Sigmoid colon (tissue), 4 donors: ENCODE measurements at regions not wholly inside any gene's neighbourhood (a gene's known extent, or its start where the extent isn't known, plus 50 kb on each side); places are given as distances from the start of the nearest gene placed in this dataset.

Source experiments
- CTCF ChIP-seq, 4 experiments: fragments of 450-650 bp in 3 of 4; fragments of 200-600 bp in 1 of 4; IDR thresholded peaks; one replicate each; pipeline ENCODE4 v1.5.1; 2016 to 2019; ENCODE audit warnings: antibody characterized with exemption in 4 of 4, mild to moderate bottlenecking in 3 of 4, moderate library complexity in 2 of 4
- EP300 ChIP-seq, 4 donors: sonication (generic); formaldehyde crosslinking; IDR thresholded peaks; one replicate each; pipeline ENCODE4 v1.6.1; 2017; ENCODE audit warnings: antibody characterized with exemption in 4 of 4
- POLR2A ChIP-seq, 2 donors: fragments of 450-650 bp; IDR thresholded peaks; one replicate each; pipeline ENCODE4 v1.6.1; 2016; ENCODE audit warnings: antibody characterized with exemption in 2 of 2, mild to moderate bottlenecking in 2 of 2, moderate library complexity in 2 of 2

DNA sequence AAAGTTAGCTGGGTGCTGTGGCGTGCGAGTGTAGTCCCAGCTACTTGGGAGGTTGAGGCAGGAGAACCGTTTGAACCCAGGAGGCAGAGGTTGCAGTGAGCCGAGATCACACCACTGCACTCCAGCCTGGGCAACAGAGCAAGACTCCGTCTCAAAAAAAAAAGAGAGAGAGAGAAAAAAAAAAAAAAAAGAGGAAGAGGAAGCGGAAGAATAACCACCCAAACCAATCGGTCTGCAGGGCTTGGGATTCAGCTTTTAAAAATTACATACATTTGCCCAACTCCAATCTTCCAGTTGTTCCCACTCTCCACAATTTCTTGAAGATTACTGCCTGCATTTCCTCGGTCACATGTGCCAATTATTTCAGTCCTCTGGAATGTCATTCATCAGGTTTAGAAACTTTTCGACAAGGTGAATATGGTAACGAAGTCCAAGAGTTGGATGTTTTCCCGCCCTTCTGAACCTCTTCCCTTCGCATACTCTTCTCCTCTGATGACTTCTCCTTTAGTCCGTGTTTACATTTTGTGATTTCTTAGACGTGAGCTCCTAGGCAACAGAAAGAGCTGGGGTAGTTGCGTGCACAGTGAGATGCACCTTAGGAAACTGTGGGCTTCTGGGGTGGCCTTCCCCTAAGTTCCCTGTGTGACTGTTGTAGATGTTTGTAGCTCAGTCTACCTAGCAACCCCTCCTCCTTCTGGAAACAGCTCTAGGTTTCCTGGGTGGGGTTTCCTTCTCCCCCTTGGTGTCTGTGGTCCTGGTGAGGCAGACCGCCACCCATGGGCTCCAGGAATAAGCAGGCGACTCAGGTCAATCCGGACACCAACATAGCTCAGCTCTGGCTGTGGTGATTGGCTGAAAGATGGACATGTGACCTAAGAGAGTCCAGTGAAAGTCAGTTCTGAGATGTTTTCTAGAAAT is 63.0 kb upstream of the NCOA3 start:
- TF ChIP-seq CTCF (IDR thresholded peaks at IDR 0.05): peak in 1 of 4 experiments; percentile 15
- no peak for TF ChIP-seq POLR2A (IDR thresholded peaks at IDR 0.05)
- TF ChIP-seq EP300 (IDR thresholded peaks at IDR 0.05): no peak
